Erythroblast (primary cell): ENCODE measurements at regions not wholly inside any gene's neighbourhood (a gene's known extent, or its start where the extent isn't known, plus 50 kb on each side); places are given as distances from the start of the nearest gene placed in this dataset.

ENCODE experiments used
- GATA1 ChIP-seq: IDR thresholded peaks from 2 replicates; pipeline ENCODE4 v1.6.1; 2011; ENCODE audit warnings: low read depth, mild to moderate bottlenecking, control low read depth, low read length, moderate library complexity
- POLR2A ChIP-seq: IDR thresholded peaks from 2 replicates; pipeline ENCODE4 v1.6.1; 2011; ENCODE audit warnings: mild to moderate bottlenecking, low read length

DNA sequence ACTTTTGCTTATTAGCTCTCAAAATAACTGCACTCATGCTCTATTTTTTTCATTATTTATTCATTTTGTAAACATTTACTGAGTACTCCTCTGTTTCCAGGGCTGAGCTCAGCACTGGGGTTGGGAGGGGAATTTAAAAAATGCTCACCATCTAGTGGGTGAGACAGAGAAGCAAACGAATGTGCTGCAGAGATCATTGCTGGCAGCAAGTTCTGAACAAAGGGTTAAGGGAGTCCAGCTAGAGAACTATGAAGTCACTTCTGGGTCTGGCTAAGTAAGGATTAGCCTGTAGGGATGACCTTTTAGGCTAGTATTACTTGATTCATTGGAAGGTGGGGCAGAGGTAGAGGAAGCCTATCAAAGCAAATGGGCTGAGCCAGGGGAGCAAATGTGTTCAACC, 99.1 kb upstream of the ZNF644 start:
- TF ChIP-seq POLR2A, result no peak
- no peak for TF ChIP-seq GATA1
